CD14-positive monocyte (primary cell): ENCODE measurements at regions not wholly inside any gene's neighbourhood (a gene's known extent, or its start where the extent isn't known, plus 50 kb on each side); places are given as distances from the start of the nearest gene placed in this dataset.

Experiments used
- DNase-seq, 3 donors: peaks; one replicate each; pipeline ENCODE4 v3.0.0-alpha.2; 2011 to 2022
- H2AFZ ChIP-seq: 2 replicates; pipeline ENCODE4 v1.6.0; 2012; ENCODE audit warnings: mild to moderate bottlenecking, low read depth, low read length, inconsistent platforms; ENCODE audit not compliant: insufficient read depth, poor library complexity, severe bottlenecking
- H3K27ac ChIP-seq, 2 donors: 1 replicate in 1 of 2; 2 replicates in 1 of 2; pipeline ENCODE4 v1.5.1; 2012 to 2013; ENCODE audit warnings: low read length in 2 of 2, control low read depth in 1 of 2, inconsistent platforms in 1 of 2, low read depth in 1 of 2, mild to moderate bottlenecking in 1 of 2
- H3K27me3 ChIP-seq, 2 donors: one replicate each; pipeline versions ENCODE4 v1.6.0 to v1.6.1; 2011 to 2013; ENCODE audit warnings: low read length in 2 of 2; ENCODE audit not compliant: control insufficient read depth in 2 of 2, insufficient read depth in 2 of 2
- H3K36me3 ChIP-seq, 2 donors: replicated peaks in 1 of 2; 1 replicate in 1 of 2; 2 replicates in 1 of 2; pipeline versions ENCODE4 v1.5.1 to v1.6.1; 2012 to 2013; ENCODE audit warnings: low read length in 2 of 2, control low read depth in 1 of 2, inconsistent platforms in 1 of 2, mild to moderate bottlenecking in 1 of 2; ENCODE audit not compliant: insufficient read depth in 2 of 2, control insufficient read depth in 1 of 2
- H3K4me1 ChIP-seq, 2 donors: 1 replicate in 1 of 2; 2 replicates in 1 of 2; pipeline versions ENCODE4 v1.5.1 to v1.6.1; 2012 to 2013; ENCODE audit warnings: low read length in 2 of 2, control low read depth in 1 of 2, inconsistent platforms in 1 of 2, mild to moderate bottlenecking in 1 of 2, moderate library complexity in 1 of 2; ENCODE audit not compliant: insufficient read depth in 2 of 2, control insufficient read depth in 1 of 2
- H3K4me2 ChIP-seq: replicated peaks from 2 replicates; pipeline ENCODE3; 2012; ENCODE audit warnings: low read length, moderate library complexity, mild to moderate bottlenecking; ENCODE audit not compliant: poor library complexity, severe bottlenecking; ENCODE audit errors: extremely low read depth
- H3K4me3 ChIP-seq, 3 experiments: fragments of 200-600 bp in 1 of 3; sonication (generic) in 1 of 3; replicated peaks in 1 of 3; 1 replicate in 2 of 3; 2 replicates in 1 of 3; pipeline ENCODE4 v1.5.1; 2011 to 2013; ENCODE audit warnings: low read length in 3 of 3, mild to moderate bottlenecking in 3 of 3, control low read depth in 2 of 3, low read depth in 2 of 3, inconsistent platforms in 1 of 3, moderate library complexity in 1 of 3
- H3K79me2 ChIP-seq: 2 replicates; pipeline ENCODE4 v1.6.0; 2012; ENCODE audit warnings: mild to moderate bottlenecking, control low read depth, inconsistent platforms, low read length, moderate library complexity; ENCODE audit not compliant: insufficient read depth
- H3K9ac ChIP-seq: 2 replicates; pipeline ENCODE4 v1.6.0; 2017; ENCODE audit warnings: low read length, mild to moderate bottlenecking; ENCODE audit not compliant: insufficient read depth, poor library complexity, severe bottlenecking
- H3K9me3 ChIP-seq, 2 donors: replicated peaks in 1 of 2; 1 replicate in 1 of 2; 2 replicates in 1 of 2; pipeline versions ENCODE4 v1.5.1 to v1.6.1; 2012 to 2013; ENCODE audit warnings: low read length in 2 of 2, control low read depth in 1 of 2; ENCODE audit not compliant: control insufficient read depth in 1 of 2, insufficient read depth in 1 of 2
- H4K20me1 ChIP-seq: 2 replicates; pipeline ENCODE4 v1.6.0; 2012; ENCODE audit warnings: mild to moderate bottlenecking, low read length, control low read depth, moderate library complexity; ENCODE audit not compliant: insufficient read depth
- H3K27ac Mint-ChIP-seq, 7 donors: one replicate each; pipeline ENCODE4 v1.8.0; 2020; ENCODE audit warnings: mild to moderate bottlenecking in 7 of 7, mixed read lengths in 7 of 7, moderate library complexity in 6 of 7, inconsistent platforms in 2 of 7
- H3K27me3 Mint-ChIP-seq, 3 donors: one replicate each; pipeline ENCODE4 v1.8.0; 2021 to 2022; ENCODE audit warnings: low read depth in 3 of 3, mild to moderate bottlenecking in 3 of 3, mixed read lengths in 3 of 3, moderate library complexity in 3 of 3, inconsistent platforms in 1 of 3
- H3K36me3 Mint-ChIP-seq, 2 donors: one replicate each; pipeline ENCODE4 v1.8.0; 2020; ENCODE audit warnings: mixed read lengths in 2 of 2, inconsistent platforms in 1 of 2, mild to moderate bottlenecking in 1 of 2
- H3K4me1 Mint-ChIP-seq: one replicate; pipeline ENCODE4 v1.8.0; 2020; ENCODE audit warnings: mild to moderate bottlenecking, mixed read lengths
- H3K4me3 Mint-ChIP-seq, 2 donors: one replicate each; pipeline ENCODE4 v1.8.0; 2020; ENCODE audit warnings: mild to moderate bottlenecking in 2 of 2, mixed read lengths in 2 of 2, moderate library complexity in 1 of 2
- H3K9me3 Mint-ChIP-seq, 7 donors: one replicate each; pipeline ENCODE4 v1.8.0; 2020 to 2022; ENCODE audit warnings: mixed read lengths in 7 of 7, mild to moderate bottlenecking in 6 of 7, moderate library complexity in 6 of 7, inconsistent platforms in 2 of 7
- CTCF ChIP-seq: fragments of 200-600 bp; IDR thresholded peaks from one replicate; pipeline ENCODE4 v1.8.0; 2022; ENCODE audit warnings: antibody characterized with exemption, mild to moderate bottlenecking
- WGBS: methylation state at CpG from one replicate; pipeline ENCODE4 v1.1.5; 2013; ENCODE audit warnings: missing lambda C conversion rate; ENCODE audit not compliant: insufficient coverage; 5-methylcytosine and 5-hydroxymethylcytosine counted together
- intact Hi-C, 2 donors: fragments of 100-400 bp; cut with micrococcal nuclease; formaldehyde crosslinking; loops; one replicate each; pipeline versions ENCODE4 v1.15.0 to v1.15.1; 2023

GRCh38 chrY:7204456-7204855, 292.9 kb upstream of the AMELY start:
- H3K9me3 Mint-ChIP-seq, result peaks cover 0 to 2% (median 0%) of the 10 kb centered on the region in 7 donors
- Histone ChIP-seq H3K9me3 (no peaks in the 10 kb centered on the region), H3K9ac (no peak overlapping the region), H4K20me1 (no peaks in the 10 kb centered on the region), H3K4me2 (no peak overlapping the region), H3K27ac (no peak overlapping the region), H3K27me3 (no peaks in the 10 kb centered on the region), H3K79me2 (no peaks in the 10 kb centered on the region), H3K4me3 (no peak overlapping the region), H3K4me1 (no peaks in the 10 kb centered on the region), H3K36me3 (no peaks in the 10 kb centered on the region), H2AFZ (no peak overlapping the region)
- intact Hi-C loops, result no loop called here
- H3K36me3 Mint-ChIP-seq, result no peaks in the 10 kb centered on the region
- H3K4me3 Mint-ChIP-seq, result no peak overlapping the region
- DNase-seq, result no peak
- no peak for TF ChIP-seq CTCF
- H3K27ac Mint-ChIP-seq, result no peak overlapping the region
- H3K4me1 Mint-ChIP-seq, result no peaks in the 10 kb centered on the region
- peaks cover 0 to 2% (median 0%) of the 10 kb centered on the region in 3 donors for H3K27me3 Mint-ChIP-seq
- 6% methylated on average over 2 of the region's 4 CpGs for WGBS

GRCh38 chrY:7182591-7182990, 271.0 kb upstream of the AMELY start:
- H3K9me3 Mint-ChIP-seq, result peaks cover 0 to 10% (median 0%) of the 10 kb centered on the region in 7 donors

More at GRCh38 chrY:7182591-7182990, 271.0 kb upstream of the AMELY start:
- no peak overlapping the region for H3K4me3 Mint-ChIP-seq
- H3K27ac Mint-ChIP-seq, result no peak overlapping the region
- Histone ChIP-seq H2AFZ (no peak overlapping the region), H3K79me2 (no peaks in the 10 kb centered on the region), H3K4me2 (no peak overlapping the region), H3K27me3 (no peaks in the 10 kb centered on the region), H4K20me1 (no peaks in the 10 kb centered on the region), H3K4me3 (no peak overlapping the region), H3K27ac (no peak overlapping the region), H3K9me3 (peaks cover 0 to 8% of the 10 kb centered on the region in 2 donors), H3K9ac (no peak overlapping the region), H3K4me1 (no peaks in the 10 kb centered on the region), H3K36me3 (no peaks in the 10 kb centered on the region)
- no peaks in the 10 kb centered on the region for H3K4me1 Mint-ChIP-seq
- intact Hi-C loops, result no loop called here
- no peaks in the 10 kb centered on the region for H3K36me3 Mint-ChIP-seq
- peaks cover 0 to 2% (median 0%) of the 10 kb centered on the region in 3 donors for H3K27me3 Mint-ChIP-seq
- TF ChIP-seq CTCF, result no peak
- no peak for DNase-seq
